Naive thymus-derived CD8-positive, alpha-beta T cell (primary cell): ENCODE measurements at regions not wholly inside any gene's neighbourhood (a gene's known extent, or its start where the extent isn't known, plus 50 kb on each side); places are given as distances from the start of the nearest gene placed in this dataset.

Experiments
- ATAC-seq, 2 donors: fragments of 150-1000 bp; cut with Tn5 transposase in 1 of 2; sonication (Bioruptor Pico), chemical (Tn5 transposase) in 1 of 2; 1 replicate in 1 of 2; 2 replicates in 1 of 2; pipeline ENCODE4 v1.10.0; 2021; ENCODE audit warnings: mild to moderate bottlenecking in 2 of 2, moderate library complexity in 2 of 2
- POLR2A ChIA-PET: fragments of 350-600 bp; sonication (Branson Sonifier 250); formaldehyde crosslinking; loops from one replicate; lab custom pipeline; 2021; ENCODE audit warnings: antibody characterized with exemption; lab: Charles Lee
- DNase-seq, 10 donors: peaks; one replicate each; pipeline versions ENCODE4 v3.0.0 to v3.0.0-alpha.2; 2020 to 2022
- H3K27ac Mint-ChIP-seq, 10 donors: one replicate each; pipeline ENCODE4 v1.8.0; 2020 to 2022; ENCODE audit warnings: mild to moderate bottlenecking in 10 of 10, mixed read lengths in 10 of 10, moderate library complexity in 4 of 10, inconsistent platforms in 1 of 10
- H3K27me3 Mint-ChIP-seq, 5 donors: one replicate each; pipeline ENCODE4 v1.8.0; 2021 to 2022; ENCODE audit warnings: mixed read lengths in 5 of 5
- H3K36me3 Mint-ChIP-seq, 3 donors: one replicate each; pipeline ENCODE4 v1.8.0; 2020 to 2022; ENCODE audit warnings: mixed read lengths in 3 of 3, mild to moderate bottlenecking in 2 of 3, inconsistent platforms in 1 of 3
- H3K4me1 Mint-ChIP-seq, 4 donors: one replicate each; pipeline ENCODE4 v1.8.0; 2021 to 2022; ENCODE audit warnings: mixed read lengths in 4 of 4
- H3K4me3 Mint-ChIP-seq, 10 donors: one replicate each; pipeline ENCODE4 v1.8.0; 2020 to 2022; ENCODE audit warnings: mild to moderate bottlenecking in 10 of 10, mixed read lengths in 10 of 10, moderate library complexity in 6 of 10, inconsistent platforms in 1 of 10
- H3K9me3 Mint-ChIP-seq, 9 donors: one replicate each; pipeline ENCODE4 v1.8.0; 2020 to 2022; ENCODE audit warnings: mixed read lengths in 9 of 9, mild to moderate bottlenecking in 3 of 9, inconsistent platforms in 1 of 9, moderate library complexity in 1 of 9

DNA sequence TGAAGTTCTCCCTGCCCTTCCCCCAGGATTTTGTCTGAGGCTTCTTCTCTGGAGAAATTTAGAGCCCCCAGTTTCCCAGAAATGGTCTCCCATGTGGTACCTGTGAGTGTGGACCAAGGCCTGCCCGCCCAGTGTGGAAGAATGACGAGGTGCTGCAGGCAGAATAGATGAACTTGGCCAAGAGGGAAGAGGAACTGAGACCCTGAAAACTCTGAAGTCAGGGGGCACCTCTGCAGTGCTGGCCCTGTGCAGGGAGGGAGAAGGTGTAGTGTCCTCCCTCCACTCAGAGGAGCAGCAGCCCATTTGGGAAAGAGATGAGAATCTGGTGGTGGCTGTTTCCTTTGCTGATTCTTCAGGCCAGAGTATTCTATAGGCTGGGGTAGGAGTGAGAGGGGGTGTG is 115.2 kb upstream of the PCGF5 start:
- Mint-ChIP-seq H3K27me3 (no peaks in the 10 kb centered on the region), H3K36me3 (peaks cover 0 to 4% (median 0%) of the 10 kb centered on the region in 3 donors), H3K4me1 (peaks cover 0 to 24% (median 13%) of the 10 kb centered on the region in 4 donors), H3K9me3 (peaks cover 0 to 4% (median 0%) of the 10 kb centered on the region in 9 donors), H3K4me3 (no peak overlapping the region), H3K27ac (no peak overlapping the region)
- DNase-seq (no peak), ATAC-seq (no peak)
- POLR2A ChIA-PET: no interaction called here

DNA sequence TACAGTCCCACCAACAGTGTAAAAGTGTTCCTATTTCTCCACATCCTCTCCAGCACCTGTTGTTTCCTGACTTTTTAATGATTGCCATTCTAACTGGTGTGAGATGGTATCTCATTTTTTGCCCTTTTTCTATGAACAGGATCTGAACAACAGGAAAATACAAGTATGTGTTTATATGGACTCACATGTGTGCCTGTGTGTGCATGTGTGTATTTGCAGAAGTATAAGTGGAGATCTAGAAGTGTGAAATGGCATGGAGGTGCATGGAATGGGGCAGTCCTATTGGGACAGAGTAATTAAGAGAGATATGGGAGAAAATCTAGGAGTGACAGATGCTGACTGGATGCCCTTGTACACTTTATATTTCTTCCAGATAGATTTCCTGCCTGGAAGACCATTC is 111.6 kb upstream of the PCGF5 start:
- no peak overlapping the region for H3K4me3 Mint-ChIP-seq
- peaks cover 0 to 4% (median 0%) of the 10 kb centered on the region in 3 donors for H3K36me3 Mint-ChIP-seq
- POLR2A ChIA-PET: no interaction called here
- no peak overlapping the region for H3K27ac Mint-ChIP-seq
- peaks cover 0 to 4% (median 0%) of the 10 kb centered on the region in 9 donors for H3K9me3 Mint-ChIP-seq
- DNase-seq (no peak), ATAC-seq (no peak)
- peaks cover 0 to 13% (median 8%) of the 10 kb centered on the region in 4 donors for H3K4me1 Mint-ChIP-seq
- H3K27me3 Mint-ChIP-seq: no peaks in the 10 kb centered on the region

DNA sequence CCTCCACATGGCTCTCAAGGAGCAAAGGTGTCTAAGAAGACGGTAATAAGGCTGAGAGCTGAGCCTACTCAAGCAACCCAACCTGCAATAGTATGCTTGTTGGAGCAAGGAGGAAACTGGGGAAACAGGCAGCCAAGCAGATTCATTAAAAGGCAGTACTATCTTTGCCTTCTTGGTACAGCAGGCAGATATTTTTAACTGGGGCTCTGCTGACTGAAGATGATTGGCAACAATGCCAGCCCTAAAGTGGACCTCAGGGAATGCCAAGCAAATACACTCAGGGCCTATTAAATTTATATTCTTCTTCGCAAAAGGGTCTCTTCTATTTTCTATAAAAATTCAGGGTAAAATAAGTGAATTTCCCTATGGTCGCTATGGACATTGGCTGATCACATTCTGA is 109.4 kb upstream of the PCGF5 start:
- Mint-ChIP-seq H3K36me3 (peaks cover 0 to 4% (median 0%) of the 10 kb centered on the region in 3 donors), H3K27me3 (no peaks in the 10 kb centered on the region), H3K4me3 (no peak overlapping the region), H3K4me1 (no peaks in the 10 kb centered on the region), H3K9me3 (peaks cover 0 to 4% (median 0%) of the 10 kb centered on the region in 9 donors), H3K27ac (peak overlapping the region in 1 of 10 donors; percentile 2)
- ATAC-seq: no peak
- POLR2A ChIA-PET: no interaction called here
- no peak for DNase-seq

DNA sequence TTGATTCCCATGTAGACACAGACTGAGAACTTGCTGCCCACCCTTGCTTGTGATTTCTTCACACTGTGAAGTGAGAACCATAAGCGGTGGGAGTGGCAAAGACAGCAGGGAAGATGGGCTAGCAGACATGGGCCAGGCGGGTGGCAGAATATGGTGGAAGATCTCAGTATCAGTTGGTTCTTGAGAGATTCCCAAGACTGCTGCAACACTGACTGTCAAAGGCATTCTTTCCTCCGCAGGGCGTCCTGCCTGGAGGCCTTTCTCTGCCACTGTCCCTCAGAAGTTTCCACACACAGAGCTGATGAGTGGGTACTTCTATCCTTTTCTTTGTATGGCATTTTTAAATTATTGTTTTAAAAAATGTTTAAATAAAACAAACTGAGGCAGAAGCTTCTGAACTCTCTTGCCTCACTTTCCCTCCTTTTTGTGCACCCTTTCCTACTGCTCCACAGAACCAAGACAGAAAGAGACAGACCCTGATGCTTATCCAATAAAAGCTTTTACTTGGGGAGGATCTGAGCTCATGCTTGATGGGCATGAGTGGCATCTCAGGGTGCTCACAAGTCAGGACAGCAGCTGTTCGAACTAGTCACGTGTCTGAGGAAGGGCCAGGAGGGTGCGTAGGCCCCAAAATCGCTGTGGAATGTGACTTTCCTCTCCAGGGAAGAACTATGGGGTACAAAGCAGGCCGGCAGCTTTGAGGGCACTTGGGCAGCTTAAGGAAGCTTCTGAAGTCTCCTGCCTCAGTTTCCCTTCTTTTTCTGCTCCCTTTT is 104.7 kb upstream of the PCGF5 start:
- POLR2A ChIA-PET: interaction anchor here (0.6 kb wide), 1 partner anchor 26 kb away, joined by 3 read pairs; no protein-coding TSS in a partner anchor
- no peak for ATAC-seq
- Mint-ChIP-seq H3K4me3 (no peak overlapping the region), H3K9me3 (no peaks in the 10 kb centered on the region), H3K36me3 (no peaks in the 10 kb centered on the region), H3K27me3 (no peaks in the 10 kb centered on the region), H3K27ac (no peak overlapping the region), H3K4me1 (no peaks in the 10 kb centered on the region)
- DNase-seq: no peak

DNA sequence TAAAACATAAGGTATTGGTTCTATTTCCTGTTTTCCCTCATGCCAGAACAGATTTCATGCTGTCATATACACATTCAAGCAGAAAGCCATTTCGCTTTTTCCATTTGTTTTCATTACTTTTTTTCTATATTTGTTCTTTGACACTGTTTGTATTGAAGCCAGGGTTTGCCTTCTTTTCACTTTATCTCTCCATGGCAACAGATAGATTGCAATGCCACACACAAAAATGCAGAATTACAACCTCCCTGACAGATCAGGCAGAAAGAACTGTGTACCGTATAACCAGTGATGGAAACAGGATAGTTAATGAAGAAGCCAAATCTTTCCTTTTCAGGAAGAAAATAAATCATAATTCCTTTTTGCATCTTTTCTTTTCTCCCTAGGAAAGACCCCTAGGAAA is 103.0 kb upstream of the PCGF5 start:
- ATAC-seq (no peak), DNase-seq (no peak)
- H3K27ac Mint-ChIP-seq: peak overlapping the region in 1 of 10 donors; percentile 8
- no peaks in the 10 kb centered on the region for H3K4me1 Mint-ChIP-seq
- H3K27me3 Mint-ChIP-seq: no peaks in the 10 kb centered on the region
- POLR2A ChIA-PET: no interaction called here
- H3K36me3 Mint-ChIP-seq: no peaks in the 10 kb centered on the region
- no peak overlapping the region for H3K4me3 Mint-ChIP-seq
- no peaks in the 10 kb centered on the region for H3K9me3 Mint-ChIP-seq

DNA sequence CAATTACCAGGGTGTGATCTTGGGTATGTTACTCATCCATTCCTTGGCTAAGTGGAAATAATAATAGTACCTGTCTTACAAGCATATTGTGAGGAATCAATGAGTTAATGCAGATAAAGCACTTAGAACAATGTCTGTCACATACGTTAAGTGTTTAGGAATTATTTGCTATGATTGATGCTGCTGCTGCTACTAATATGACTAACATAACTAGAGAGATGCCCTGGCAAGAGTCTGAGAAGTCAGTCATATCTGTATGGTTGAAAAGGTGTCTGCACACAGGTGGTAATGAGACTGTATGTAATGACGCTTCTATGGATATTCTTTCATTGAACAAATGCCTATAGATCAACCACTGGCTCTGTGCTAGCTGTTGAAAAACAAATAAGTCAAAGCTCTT is 100.1 kb upstream of the PCGF5 start:
- POLR2A ChIA-PET: no interaction called here
- H3K9me3 Mint-ChIP-seq: no peaks in the 10 kb centered on the region
- H3K36me3 Mint-ChIP-seq: no peaks in the 10 kb centered on the region
- DNase-seq (no peak), ATAC-seq (no peak)
- H3K27ac Mint-ChIP-seq: no peak overlapping the region
- H3K4me1 Mint-ChIP-seq: no peaks in the 10 kb centered on the region
- H3K4me3 Mint-ChIP-seq: no peak overlapping the region
- peaks cover 0 to 6% (median 0%) of the 10 kb centered on the region in 5 donors for H3K27me3 Mint-ChIP-seq

DNA sequence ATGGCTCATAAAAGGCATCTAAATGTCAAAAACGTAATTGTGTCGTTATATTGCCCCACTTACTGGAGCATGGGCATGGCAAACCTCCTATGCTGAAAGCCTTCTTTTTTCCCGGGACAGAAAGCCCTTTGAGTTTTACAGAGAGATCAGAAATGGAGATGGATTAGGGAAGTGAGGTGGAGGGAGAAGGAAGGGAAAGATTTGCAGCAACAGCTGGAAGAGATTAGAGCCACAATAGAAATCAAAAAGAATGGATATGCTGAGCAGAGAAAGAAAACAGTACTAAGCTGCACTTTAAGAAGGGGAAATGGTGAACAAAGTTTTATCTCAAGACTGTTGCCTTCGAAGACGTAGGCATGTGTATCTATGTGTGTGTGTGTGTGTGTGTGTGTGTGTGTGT is 97.2 kb upstream of the PCGF5 start:
- POLR2A ChIA-PET: interaction anchor here (0.7 kb wide), 1 partner anchor 1260 kb away, joined by 3 read pairs; no protein-coding TSS in a partner anchor
- no peak for ATAC-seq
- H3K27ac Mint-ChIP-seq: no peak overlapping the region
- H3K4me3 Mint-ChIP-seq: no peak overlapping the region
- no peak for DNase-seq
- H3K9me3 Mint-ChIP-seq: no peaks in the 10 kb centered on the region
- peaks cover 0 to 10% (median 6%) of the 10 kb centered on the region in 5 donors for H3K27me3 Mint-ChIP-seq
- peaks cover 3 to 13% (median 4%) of the 10 kb centered on the region in 4 donors for H3K4me1 Mint-ChIP-seq
- H3K36me3 Mint-ChIP-seq: no peaks in the 10 kb centered on the region

DNA sequence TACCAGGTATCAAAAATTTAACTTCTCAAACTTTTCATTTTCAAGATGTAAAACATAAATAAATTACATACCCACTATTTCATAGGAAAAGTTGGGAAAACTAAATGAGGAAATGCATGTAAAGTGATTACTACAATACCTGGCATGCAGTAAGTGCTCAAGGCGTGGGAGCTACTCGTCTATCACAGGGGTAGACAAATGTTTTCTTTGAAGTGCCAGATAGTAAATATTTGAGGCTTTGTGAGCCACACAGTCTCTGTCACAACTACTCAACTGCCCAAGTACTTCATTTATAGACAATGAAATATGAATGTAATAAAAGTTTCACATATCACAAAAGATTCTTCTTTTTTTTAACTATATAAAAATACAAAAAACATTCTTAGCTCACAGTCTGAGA is 96.4 kb upstream of the PCGF5 start:
- POLR2A ChIA-PET: interaction anchor here (0.7 kb wide), 1 partner anchor 1260 kb away, joined by 3 read pairs; no protein-coding TSS in a partner anchor
- peaks cover 3 to 13% (median 4%) of the 10 kb centered on the region in 4 donors for H3K4me1 Mint-ChIP-seq
- peaks cover 0 to 10% (median 6%) of the 10 kb centered on the region in 5 donors for H3K27me3 Mint-ChIP-seq
- no peak for DNase-seq
- no peak overlapping the region for H3K27ac Mint-ChIP-seq
- no peak overlapping the region for H3K4me3 Mint-ChIP-seq
- H3K9me3 Mint-ChIP-seq: no peaks in the 10 kb centered on the region
- H3K36me3 Mint-ChIP-seq: no peaks in the 10 kb centered on the region
- ATAC-seq: no peak

DNA sequence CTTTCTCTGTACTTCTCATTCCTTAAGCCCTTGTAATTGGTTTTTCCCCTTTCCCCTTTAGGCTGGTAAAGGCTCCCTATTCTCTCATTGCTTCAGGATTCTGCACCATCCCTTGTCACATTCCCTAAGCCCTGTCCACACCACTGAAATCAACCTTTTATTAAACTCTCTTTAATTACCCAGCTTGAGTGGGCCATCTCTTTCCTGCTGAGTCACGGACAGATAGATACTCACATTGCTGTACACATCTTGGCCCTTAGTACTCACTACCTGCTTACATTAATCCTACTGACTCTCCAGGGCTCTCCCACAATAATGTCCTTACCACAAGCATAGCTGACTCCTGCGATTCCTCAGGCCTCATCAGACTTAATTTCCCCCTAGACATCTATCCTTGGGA is 94.0 kb upstream of the PCGF5 start:
- no peak for ATAC-seq
- peaks cover 0 to 15% (median 10%) of the 10 kb centered on the region in 5 donors for H3K27me3 Mint-ChIP-seq

DNA sequence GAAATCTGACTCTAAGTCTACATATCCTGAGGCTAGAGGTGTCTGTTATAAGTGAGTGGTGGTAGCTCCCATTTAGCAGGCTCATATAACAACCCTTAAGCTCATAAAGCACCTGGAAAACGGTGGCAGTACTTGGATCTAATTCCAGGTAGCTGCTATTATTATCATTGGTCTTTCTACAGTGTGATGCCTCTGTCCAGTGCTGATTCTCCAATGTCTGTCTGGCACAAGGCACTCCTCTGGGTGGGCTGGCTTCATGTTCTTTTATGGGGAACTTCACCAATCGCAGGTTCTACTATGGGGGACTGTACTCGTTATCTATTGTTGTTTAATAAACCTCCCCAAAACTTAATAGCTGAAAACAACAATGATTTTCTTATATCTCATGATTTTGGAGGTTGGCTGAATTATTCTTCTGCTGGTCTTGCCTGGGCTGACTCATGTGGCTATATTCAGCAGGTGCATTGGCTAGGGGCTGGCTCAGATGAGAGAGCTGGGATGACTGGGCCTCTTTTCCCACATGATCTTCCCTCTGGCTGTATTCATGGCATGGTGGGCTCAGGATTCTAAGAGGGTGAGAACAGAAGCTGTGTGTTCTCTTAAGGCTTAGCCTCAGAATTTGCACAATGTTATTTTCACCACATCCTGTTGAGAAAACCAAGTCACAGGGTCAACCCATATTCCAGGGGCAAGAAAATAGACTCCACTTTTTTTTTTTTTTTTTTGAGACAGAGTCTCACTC is 93.0 kb upstream of the PCGF5 start:
- H3K4me1 Mint-ChIP-seq: peaks cover 4 to 13% (median 5%) of the 10 kb centered on the region in 4 donors
- H3K27ac Mint-ChIP-seq: no peak overlapping the region
- POLR2A ChIA-PET: interaction anchor here (0.8 to 1.0 kb wide), 2 partner anchors 24 to 36 kb away, joined by 5 to 6 read pairs; no protein-coding TSS in a partner anchor
- peaks cover 0 to 15% (median 10%) of the 10 kb centered on the region in 5 donors for H3K27me3 Mint-ChIP-seq
- DNase-seq: no peak
- H3K36me3 Mint-ChIP-seq: no peaks in the 10 kb centered on the region
- H3K4me3 Mint-ChIP-seq: peak overlapping the region in 1 of 10 donors; percentile 1
- no peaks in the 10 kb centered on the region for H3K9me3 Mint-ChIP-seq
- no peak for ATAC-seq

More for the DNA sequence above, 94.0 kb upstream of the PCGF5 start:
- Mint-ChIP-seq H3K4me3 (no peak overlapping the region), H3K27ac (no peak overlapping the region), H3K36me3 (no peaks in the 10 kb centered on the region), H3K9me3 (no peaks in the 10 kb centered on the region), H3K4me1 (peaks cover 4 to 13% (median 5%) of the 10 kb centered on the region in 4 donors)
- POLR2A ChIA-PET: no interaction called here
- DNase-seq: no peak

DNA sequence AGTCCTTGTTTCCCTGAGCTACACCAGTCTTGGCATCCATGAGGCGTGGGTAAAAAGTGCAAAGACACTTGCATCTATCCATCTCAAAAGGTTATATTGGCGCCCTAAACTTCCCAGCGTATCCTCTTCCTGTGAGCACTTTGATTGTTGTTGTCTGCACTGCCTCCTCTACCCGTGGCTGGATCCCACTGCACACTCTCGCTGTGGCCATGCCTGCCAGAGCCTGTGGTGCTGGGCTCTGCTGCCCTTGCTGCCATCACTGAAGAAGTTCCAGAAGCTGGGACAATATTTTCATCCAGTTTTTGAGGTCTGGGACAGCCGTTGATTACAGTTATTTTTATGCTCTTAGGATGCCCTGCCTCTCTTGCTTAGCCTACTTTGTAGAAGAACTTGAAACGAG is 85.3 kb upstream of the PCGF5 start:
- Mint-ChIP-seq H3K27me3 (peaks cover 0 to 7% (median 4%) of the 10 kb centered on the region in 5 donors), H3K4me1 (no peaks in the 10 kb centered on the region)

DNA sequence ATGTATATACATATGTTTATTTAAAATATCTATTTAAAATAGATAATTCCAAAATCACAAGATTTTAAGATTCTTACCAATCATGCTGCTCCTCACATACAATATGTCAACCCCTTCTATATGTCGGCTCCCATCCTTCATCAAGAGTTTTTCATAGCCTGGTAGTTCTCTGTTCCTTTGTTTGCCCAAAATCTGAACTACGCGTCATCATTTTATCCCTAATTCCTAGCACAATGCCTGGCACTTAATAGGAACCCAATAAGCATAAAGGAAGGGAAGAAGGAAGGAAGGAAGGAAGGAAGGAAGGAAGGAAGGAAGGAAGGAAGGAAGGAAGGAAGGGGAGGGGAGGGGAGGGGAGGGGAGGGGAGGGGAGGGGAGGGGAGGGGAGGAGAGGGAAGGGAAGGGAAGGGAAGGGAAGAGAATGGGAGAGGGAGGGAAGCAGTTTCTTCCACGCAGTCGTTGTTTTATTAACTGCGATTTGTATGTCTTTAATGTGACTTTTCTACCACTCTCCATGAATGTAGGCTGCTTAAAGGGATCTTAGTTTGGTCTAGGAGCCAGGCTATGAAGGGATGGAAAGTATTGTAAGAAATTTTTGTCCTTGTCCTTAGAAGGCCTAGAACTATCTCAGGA is 83.3 kb upstream of the PCGF5 start:
- Mint-ChIP-seq H3K36me3 (no peaks in the 10 kb centered on the region), H3K27me3 (peaks cover 0 to 7% (median 5%) of the 10 kb centered on the region in 5 donors), H3K9me3 (no peaks in the 10 kb centered on the region), H3K27ac (no peak overlapping the region), H3K4me3 (no peak overlapping the region), H3K4me1 (no peaks in the 10 kb centered on the region)
- POLR2A ChIA-PET: interaction anchor here (0.9 kb wide), 1 partner anchor 25 kb away, joined by 3 read pairs; no protein-coding TSS in a partner anchor
- no peak for DNase-seq
- ATAC-seq: no peak

More for the DNA sequence above, 85.3 kb upstream of the PCGF5 start:
- DNase-seq (no peak), ATAC-seq (no peak)
- no peaks in the 10 kb centered on the region for H3K36me3 Mint-ChIP-seq
- no peak overlapping the region for H3K4me3 Mint-ChIP-seq
- no peaks in the 10 kb centered on the region for H3K9me3 Mint-ChIP-seq
- POLR2A ChIA-PET: interaction anchor here (1.5 kb wide), 1 partner anchor 28 kb away, joined by 3 read pairs; no protein-coding TSS in a partner anchor
- H3K27ac Mint-ChIP-seq: peak overlapping the region in 1 of 10 donors; percentile 39
